Ectodermal cell (in vitro differentiated cells): ENCODE measurements at regions not wholly inside any gene's neighbourhood (a gene's known extent, or its start where the extent isn't known, plus 50 kb on each side); places are given as distances from the start of the nearest gene placed in this dataset.

Experiments
- H3K27ac ChIP-seq: 2 replicates; pipeline ENCODE4 v1.7.0; 2013; ENCODE audit warnings: mild to moderate bottlenecking, low read depth, low read length; ENCODE audit not compliant: insufficient read depth, poor library complexity, severe bottlenecking
- H3K27me3 ChIP-seq: 2 replicates; pipeline ENCODE4 v1.7.0; 2013; ENCODE audit warnings: mild to moderate bottlenecking, low read length; ENCODE audit not compliant: insufficient read depth, control insufficient read depth, poor library complexity, severe bottlenecking
- H3K36me3 ChIP-seq: one replicate; pipeline ENCODE4 v1.7.0; 2013; ENCODE audit warnings: low read length; ENCODE audit not compliant: control insufficient read depth, insufficient read depth
- H3K4me1 ChIP-seq: one replicate; pipeline ENCODE4 v1.7.0; 2013; ENCODE audit warnings: low read length; ENCODE audit not compliant: control insufficient read depth, insufficient read depth
- H3K4me3 ChIP-seq: 2 replicates; pipeline ENCODE4 v1.7.0; 2013; ENCODE audit warnings: low read depth, low read length, control low read depth; ENCODE audit not compliant: insufficient read depth
- H3K9me3 ChIP-seq: 2 replicates; pipeline ENCODE4 v1.7.0; 2013; ENCODE audit warnings: mild to moderate bottlenecking, low read length, moderate library complexity; ENCODE audit not compliant: control insufficient read depth
- WGBS, 2 experiments: methylation state at CpG; one replicate each; pipeline ENCODE4 v1.1.7; 2013; ENCODE audit warnings: missing lambda C conversion rate in 2 of 2; 5-methylcytosine and 5-hydroxymethylcytosine counted together

GRCh38 chr20:11430652-11431051, 487.0 kb upstream of the BTBD3 start:
- Histone ChIP-seq H3K36me3 (no peaks in the 10 kb centered on the region), H3K27me3 (no peaks in the 10 kb centered on the region), H3K4me3 (no peak overlapping the region), H3K27ac (no peak overlapping the region), H3K9me3 (no peaks in the 10 kb centered on the region), H3K4me1 (peaks cover 17% of the 10 kb centered on the region)
- WGBS, 2 experiments, result 91 to 98% methylated on average over 3 of the region's 3 CpGs

GRCh38 chr20:11431621-11432020, 486.1 kb upstream of the BTBD3 start:
- Histone ChIP-seq H3K36me3 (no peaks in the 10 kb centered on the region), H3K27me3 (no peaks in the 10 kb centered on the region), H3K9me3 (no peaks in the 10 kb centered on the region), H3K4me1 (peaks cover 13% of the 10 kb centered on the region), H3K27ac (no peak overlapping the region), H3K4me3 (no peak overlapping the region)
- 91% methylated on average over 1 of the region's 1 CpG; no CpG with 5 or more reads in 1 of the 2 experiments for WGBS, 2 experiments

GRCh38 chr20:11432407-11432806, 485.3 kb upstream of the BTBD3 start:
- Histone ChIP-seq H3K9me3 (no peaks in the 10 kb centered on the region), H3K27ac (no peak overlapping the region), H3K4me3 (no peak overlapping the region), H3K36me3 (no peaks in the 10 kb centered on the region), H3K27me3 (no peaks in the 10 kb centered on the region), H3K4me1 (peaks cover 6% of the 10 kb centered on the region)
- 96 to 97% methylated on average over 2 to 3 of the region's 3 CpGs for WGBS, 2 experiments

GRCh38 chr20:11436113-11436905, 481.4 kb upstream of the BTBD3 start:
- WGBS, 2 experiments, result 92 to 93% methylated on average over 4 of the region's 4 CpGs
- no peaks in the 10 kb centered on the region for H3K4me1 ChIP-seq
- H3K27ac ChIP-seq, result no peak overlapping the region
- H3K4me3 ChIP-seq, result no peak overlapping the region
- H3K27me3 ChIP-seq, result no peaks in the 10 kb centered on the region
- no peaks in the 10 kb centered on the region for H3K9me3 ChIP-seq
- no peaks in the 10 kb centered on the region for H3K36me3 ChIP-seq

- no peaks in the 10 kb centered on the region for H3K27me3 ChIP-seq
- no peaks in the 10 kb centered on the region for H3K4me1 ChIP-seq
- H3K27ac ChIP-seq, result no peak overlapping the region
- no peak overlapping the region for H3K4me3 ChIP-seq
- H3K9me3 ChIP-seq, result no peaks in the 10 kb centered on the region
- 89 to 92% methylated on average over 3 of the region's 3 CpGs for WGBS, 2 experiments
- H3K36me3 ChIP-seq, result no peaks in the 10 kb centered on the region
Observed at GRCh38 chr20:11437090-11437489, 480.6 kb upstream of the BTBD3 start.

- WGBS, 2 experiments, result 86 to 98% methylated on average over 4 of the region's 5 CpGs
- no peak overlapping the region for H3K27ac ChIP-seq
- H3K27me3 ChIP-seq, result no peaks in the 10 kb centered on the region
- H3K4me1 ChIP-seq, result peaks cover 2% of the 10 kb centered on the region
- H3K9me3 ChIP-seq, result no peaks in the 10 kb centered on the region
- no peaks in the 10 kb centered on the region for H3K36me3 ChIP-seq
- H3K4me3 ChIP-seq, result no peak overlapping the region
Observed at GRCh38 chr20:11437611-11438380, 479.9 kb upstream of the BTBD3 start.

- 87 to 91% methylated on average over 6 of the region's 6 CpGs for WGBS, 2 experiments
- Histone ChIP-seq H3K9me3 (no peaks in the 10 kb centered on the region), H3K27ac (no peak overlapping the region), H3K4me1 (peaks cover 8% of the 10 kb centered on the region), H3K36me3 (no peaks in the 10 kb centered on the region), H3K4me3 (no peak overlapping the region), H3K27me3 (no peaks in the 10 kb centered on the region)
Observed at GRCh38 chr20:11438412-11438811, 479.3 kb upstream of the BTBD3 start.

GRCh38 chr20:11443382-11444119, 474.1 kb upstream of the BTBD3 start:
- Histone ChIP-seq H3K27me3 (no peaks in the 10 kb centered on the region), H3K36me3 (no peaks in the 10 kb centered on the region), H3K9me3 (no peaks in the 10 kb centered on the region), H3K4me1 (peaks cover 23% of the 10 kb centered on the region), H3K4me3 (no peak overlapping the region), H3K27ac (peak overlapping the region; percentile 58)
- WGBS, 2 experiments, result 65 to 74% methylated on average over 3 of the region's 3 CpGs

GRCh38 chr20:11445161-11445560, 472.5 kb upstream of the BTBD3 start:
- Histone ChIP-seq H3K4me3 (no peak overlapping the region), H3K4me1 (peaks cover 23% of the 10 kb centered on the region), H3K27ac (no peak overlapping the region), H3K36me3 (no peaks in the 10 kb centered on the region), H3K27me3 (no peaks in the 10 kb centered on the region), H3K9me3 (no peaks in the 10 kb centered on the region)
- WGBS, 2 experiments, result 93 to 95% methylated on average over 3 of the region's 3 CpGs

GRCh38 chr20:11445891-11446290, 471.8 kb upstream of the BTBD3 start:
- Histone ChIP-seq H3K36me3 (no peaks in the 10 kb centered on the region), H3K27ac (no peak overlapping the region), H3K4me3 (no peak overlapping the region), H3K9me3 (no peaks in the 10 kb centered on the region), H3K27me3 (no peaks in the 10 kb centered on the region), H3K4me1 (peaks cover 23% of the 10 kb centered on the region)
